ENCODE measurements at regions not wholly inside any gene's neighbourhood (a gene's known extent, or its start where the extent isn't known, plus 50 kb on each side); places are given as distances from the start of the nearest gene placed in this dataset.

GRCh38 chr1:59223198-59223597 lies 73.7 kb upstream of the FGGY start:
- no peak for DNase-seq
- H3K27me3 ChIP-seq (replicated peaks in 1 of 7): no peaks in the 10 kb centered on the region
- intact Hi-C loops (cut with DNase I; ENCODE audit: low total_unique reads): no loop called here
- WGBS, 5 donors: 61 to 88% (median 73%) methylated on average over 2 of the region's 2 CpGs
- H3K9me3 ChIP-seq: no peaks in the 10 kb centered on the region
- no peaks in the 10 kb centered on the region for H3K36me3 ChIP-seq
- TF ChIP-seq CTCF (IDR thresholded peaks at IDR 0.05 in 8 of 11, conservative IDR thresholded peaks at IDR 0.05 in 3 of 11) (no peak), POLR2A (IDR thresholded peaks at IDR 0.05) (no peak), POLR2AphosphoS5 (IDR thresholded peaks at IDR 0.05) (no peak)
- no peak overlapping the region for H3K4me3 ChIP-seq
- no peak overlapping the region for H3K27ac ChIP-seq
- peaks cover 0 to 7% (median 0%) of the 10 kb centered on the region in 6 donors for H3K4me1 ChIP-seq

GRCh38 chr1:59223989-59224634 lies 72.8 kb upstream of the FGGY start:
- 53 to 75% (median 56%) methylated on average over 3 of the region's 3 CpGs for WGBS, 5 donors
- Histone ChIP-seq H3K9me3 (no peaks in the 10 kb centered on the region), H3K36me3 (no peaks in the 10 kb centered on the region), H3K27me3 (replicated peaks in 1 of 7) (no peaks in the 10 kb centered on the region), H3K4me3 (no peak overlapping the region), H3K27ac (no peak overlapping the region), H3K4me1 (peaks cover 0 to 7% (median 0%) of the 10 kb centered on the region in 6 donors)
- intact Hi-C loops (cut with DNase I; ENCODE audit: low total_unique reads): no loop called here
- DNase-seq: no peak
- no peak for TF ChIP-seq POLR2A (IDR thresholded peaks at IDR 0.05)
- TF ChIP-seq POLR2AphosphoS5 (IDR thresholded peaks at IDR 0.05): no peak
- no peak for TF ChIP-seq CTCF (IDR thresholded peaks at IDR 0.05 in 8 of 11, conservative IDR thresholded peaks at IDR 0.05 in 3 of 11)

GRCh38 chr1:59225594-59226316 lies 71.1 kb upstream of the FGGY start:
- H3K4me3 ChIP-seq: no peak overlapping the region
- intact Hi-C loops (cut with DNase I; ENCODE audit: low total_unique reads): no loop called here
- no peaks in the 10 kb centered on the region for H3K27me3 ChIP-seq (replicated peaks in 1 of 7)
- TF ChIP-seq POLR2A (IDR thresholded peaks at IDR 0.05): no peak
- TF ChIP-seq CTCF (IDR thresholded peaks at IDR 0.05 in 8 of 11, conservative IDR thresholded peaks at IDR 0.05 in 3 of 11): no peak
- TF ChIP-seq POLR2AphosphoS5 (IDR thresholded peaks at IDR 0.05): no peak
- no peak overlapping the region for H3K27ac ChIP-seq
- H3K9me3 ChIP-seq: no peaks in the 10 kb centered on the region
- 67 to 97% (median 92%) methylated on average over 2 of the region's 2 CpGs for WGBS, 5 donors
- DNase-seq: no peak
- no peaks in the 10 kb centered on the region for H3K4me1 ChIP-seq
- H3K36me3 ChIP-seq: no peaks in the 10 kb centered on the region

- intact Hi-C loops (cut with DNase I; ENCODE audit: low total_unique reads): no loop called here
- DNase-seq: no peak
- no peaks in the 10 kb centered on the region for H3K9me3 ChIP-seq
- TF ChIP-seq POLR2AphosphoS5 (IDR thresholded peaks at IDR 0.05) (no peak), POLR2A (IDR thresholded peaks at IDR 0.05) (no peak), CTCF (IDR thresholded peaks at IDR 0.05 in 8 of 11, conservative IDR thresholded peaks at IDR 0.05 in 3 of 11) (no peak)
- H3K27ac ChIP-seq: no peak overlapping the region
- no peaks in the 10 kb centered on the region for H3K4me1 ChIP-seq
- no peak overlapping the region for H3K4me3 ChIP-seq
- H3K36me3 ChIP-seq: no peaks in the 10 kb centered on the region
- no peaks in the 10 kb centered on the region for H3K27me3 ChIP-seq (replicated peaks in 1 of 7)
Observed at GRCh38 chr1:59229138-59229537, 67.8 kb upstream of the FGGY start.

All from spleen (tissue), 11 donors.